Stimulated activated CD4-positive, alpha-beta T cell treated with anti-CD3 and anti-CD28 coated beads, Interleukin-1b, Interleukin-23, amount 100 ng/mL, for 4 hours (primary cell): ENCODE measurements at regions not wholly inside any gene's neighbourhood (a gene's known extent, or its start where the extent isn't known, plus 50 kb on each side); places are given as distances from the start of the nearest gene placed in this dataset.

Experiments used
- DNase-seq, 2 donors: peaks; one replicate each; pipeline ENCODE4 v3.0.0-alpha.2; 2020; ENCODE audit warnings: low read depth in 2 of 2

GRCh38 chr11:70790671-70791300 is 392.5 kb downstream of the CTTN start:
- DNase-seq = no peak

- DNase-seq = no peak
Measured at GRCh38 chr11:70796648-70797227, 398.4 kb downstream of the CTTN start.

- DNase-seq = no peak
Measured at GRCh38 chr11:70798296-70798695, 400.0 kb downstream of the CTTN start.

GRCh38 chr11:70799386-70799785 is 401.1 kb downstream of the CTTN start:
- DNase-seq = no peak

GRCh38 chr11:70802185-70802584 is 403.9 kb downstream of the CTTN start:
- DNase-seq = no peak

GRCh38 chr11:70804139-70804837 is 406.0 kb downstream of the CTTN start:
- no peak for DNase-seq

GRCh38 chr11:70805243-70805642 is 406.9 kb downstream of the CTTN start:
- no peak for DNase-seq

GRCh38 chr11:70805971-70806370 is 407.6 kb downstream of the CTTN start:
- DNase-seq = no peak

GRCh38 chr11:70806461-70807194 is 408.3 kb downstream of the CTTN start:
- no peak for DNase-seq

GRCh38 chr11:70807195-70807543 is 408.8 kb downstream of the CTTN start:
- DNase-seq = no peak

- no peak for DNase-seq
Measured at GRCh38 chr11:70808686-70809375, 410.5 kb downstream of the CTTN start.

GRCh38 chr11:70810133-70810532 is 411.8 kb downstream of the CTTN start:
- no peak for DNase-seq

GRCh38 chr11:70810681-70811080 is 412.4 kb downstream of the CTTN start:
- DNase-seq = no peak

- DNase-seq = no peak
Measured at GRCh38 chr11:70811483-70811882, 413.2 kb downstream of the CTTN start.

GRCh38 chr11:70811915-70812314 is 413.6 kb downstream of the CTTN start:
- no peak for DNase-seq

- no peak for DNase-seq
Measured at GRCh38 chr11:70812472-70812871, 414.1 kb downstream of the CTTN start.

GRCh38 chr11:70813651-70814050 is 415.3 kb downstream of the CTTN start:
- no peak for DNase-seq

- no peak for DNase-seq
Measured at GRCh38 chr11:70815485-70815832, 417.1 kb downstream of the CTTN start.

- no peak for DNase-seq
Measured at GRCh38 chr11:70816156-70816678, 417.9 kb downstream of the CTTN start.

- DNase-seq = no peak
Measured at GRCh38 chr11:70818351-70818750, 420.0 kb downstream of the CTTN start.

- DNase-seq = no peak
Measured at GRCh38 chr11:70819022-70819421, 420.7 kb downstream of the CTTN start.

GRCh38 chr11:70820311-70820710 is 422.0 kb downstream of the CTTN start:
- no peak for DNase-seq
